GM21786 (cell line): ENCODE measurements at regions not wholly inside any gene's neighbourhood (a gene's known extent, or its start where the extent isn't known, plus 50 kb on each side); places are given as distances from the start of the nearest gene placed in this dataset.

Experiments
- ATAC-seq: cut with Tn5 transposase; IDR thresholded peaks from one replicate; pipeline ENCODE4 v1.9.1; 2021; ENCODE audit not compliant: unreplicated experiment

DNA sequence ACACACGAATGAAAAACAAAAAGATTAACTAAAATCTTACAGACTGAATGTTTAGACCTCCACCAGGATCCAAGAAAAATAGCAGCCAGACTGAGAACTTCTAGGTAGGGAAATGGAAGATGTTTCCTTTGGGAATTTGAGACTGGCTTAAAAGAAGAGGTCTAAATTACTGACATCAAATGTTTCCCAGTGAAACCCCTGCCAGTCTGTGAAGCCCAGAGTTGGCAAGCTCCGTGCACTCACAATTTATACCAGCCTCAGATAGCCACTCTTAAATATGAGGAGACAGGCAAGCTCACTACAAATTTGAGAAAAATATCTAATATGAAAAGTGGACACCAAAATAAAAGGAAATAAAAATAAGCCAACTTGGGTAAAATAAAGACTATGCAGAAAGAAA lies 700.5 kb upstream of the ZNF385D start:
- no peak for ATAC-seq

GRCh38 chr3:22453906-22454535 lies 703.0 kb upstream of the ZNF385D start:
- ATAC-seq = no peak

DNA sequence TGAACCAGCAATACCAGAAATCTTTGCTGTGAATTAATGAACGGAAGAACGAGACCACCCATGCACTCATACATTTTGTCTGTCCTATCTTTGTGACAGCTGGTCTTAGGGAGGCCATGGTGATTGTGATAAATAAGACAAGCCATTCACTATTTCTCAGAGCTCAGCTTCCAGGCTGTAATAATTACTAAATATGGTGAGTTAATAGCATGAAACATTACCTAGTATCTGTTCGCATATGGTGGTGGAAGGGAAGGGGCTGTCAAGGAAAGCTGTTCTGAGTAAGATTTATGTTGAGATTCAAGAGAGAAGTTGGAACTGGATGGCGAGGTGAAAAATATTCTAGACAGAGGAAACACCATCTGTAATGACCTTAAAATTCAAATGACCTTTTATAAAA lies 719.0 kb upstream of the ZNF385D start:
- ATAC-seq = no peak

DNA sequence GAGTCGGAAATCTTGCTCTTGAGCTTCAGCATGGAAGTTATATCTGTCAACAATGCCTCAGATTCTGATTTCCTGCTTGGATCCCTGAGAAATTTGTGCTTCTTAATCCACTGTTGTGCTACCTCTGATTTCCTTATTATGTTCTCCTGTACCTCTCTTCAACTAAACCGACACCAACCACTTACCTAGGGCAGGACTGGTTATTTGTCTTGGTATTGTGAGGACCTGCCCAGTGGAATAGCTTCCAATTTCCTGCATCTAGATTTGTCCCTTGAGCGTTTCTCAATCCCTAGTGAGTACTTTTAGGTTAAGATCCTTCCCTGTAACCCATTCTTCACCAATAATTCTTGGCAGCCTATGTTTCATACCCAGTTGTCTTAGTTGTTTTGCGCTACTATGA lies 720.5 kb upstream of the ZNF385D start:
- no peak for ATAC-seq

GRCh38 chr3:22474706-22475445 lies 723.9 kb upstream of the ZNF385D start:
- no peak for ATAC-seq

GRCh38 chr3:22475665-22476240 lies 724.7 kb upstream of the ZNF385D start:
- no peak for ATAC-seq

GRCh38 chr3:22476976-22477375 lies 726.0 kb upstream of the ZNF385D start:
- no peak for ATAC-seq

- ATAC-seq = no peak
Measured at GRCh38 chr3:22485954-22486353, 717.2 kb upstream of the UBE2E2 start.

DNA sequence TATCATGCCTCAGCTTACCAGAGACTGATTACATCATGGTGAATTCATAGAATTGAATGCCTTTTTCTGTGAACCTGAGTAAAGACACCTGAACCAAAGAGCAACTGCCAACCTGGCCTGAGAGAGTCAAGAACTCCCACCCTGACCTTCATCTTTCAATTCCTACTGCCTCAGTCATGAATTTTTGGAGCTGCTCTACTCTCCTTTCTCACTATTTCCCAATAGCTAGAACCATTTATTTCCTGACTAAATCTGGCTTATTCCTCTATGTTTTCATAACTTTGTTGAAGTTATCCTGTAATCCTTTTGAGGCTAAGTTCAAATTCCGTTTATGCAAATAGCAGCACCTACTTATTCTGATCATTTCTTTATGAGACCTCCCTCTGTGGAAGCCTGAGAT lies 712.4 kb upstream of the UBE2E2 start:
- ATAC-seq = no peak

- ATAC-seq = no peak
Measured at GRCh38 chr3:22491344-22491743, 711.8 kb upstream of the UBE2E2 start.

- ATAC-seq = no peak
Measured at GRCh38 chr3:22492342-22492741, 710.8 kb upstream of the UBE2E2 start.

DNA sequence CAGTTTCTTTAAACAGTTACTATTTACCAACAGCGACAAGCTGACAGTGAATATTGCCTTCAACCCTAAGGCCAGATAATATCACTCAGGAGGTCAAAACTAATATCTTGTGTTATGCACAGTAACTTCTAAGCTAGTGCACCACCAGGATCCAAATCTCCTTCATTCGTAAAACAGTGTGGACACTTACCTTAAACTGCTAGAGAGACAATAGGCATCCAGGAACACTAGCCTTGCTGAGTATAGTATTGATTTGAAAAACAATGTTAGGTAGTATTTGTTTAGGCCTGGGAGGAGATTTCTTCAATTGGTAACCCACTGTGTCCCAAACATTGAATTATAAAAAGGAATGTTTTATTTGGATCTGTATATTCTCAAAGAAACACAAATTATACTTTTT lies 707.9 kb upstream of the UBE2E2 start:
- no peak for ATAC-seq

GRCh38 chr3:22495791-22496190 lies 707.3 kb upstream of the UBE2E2 start:
- ATAC-seq = no peak

DNA sequence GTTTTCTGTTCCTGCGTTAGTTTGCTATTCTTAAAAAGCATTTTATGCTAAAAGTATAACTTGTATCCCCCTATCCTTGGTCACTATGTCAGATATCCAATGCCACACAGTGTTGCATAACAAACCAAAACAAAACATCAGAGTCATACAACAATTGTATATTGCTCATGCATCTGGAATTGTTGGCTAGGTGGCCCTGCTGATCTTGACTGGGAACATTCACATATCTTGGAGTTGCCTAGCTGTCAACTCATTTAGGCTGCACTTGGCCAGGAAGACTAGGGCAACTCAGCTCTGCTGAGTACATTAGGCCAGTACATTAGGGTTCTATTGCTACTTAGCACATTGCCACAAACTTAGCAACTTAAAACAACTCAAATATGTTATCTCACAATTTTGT lies 706.5 kb upstream of the UBE2E2 start:
- no peak for ATAC-seq

GRCh38 chr3:22506871-22507270 lies 696.3 kb upstream of the UBE2E2 start:
- no peak for ATAC-seq

DNA sequence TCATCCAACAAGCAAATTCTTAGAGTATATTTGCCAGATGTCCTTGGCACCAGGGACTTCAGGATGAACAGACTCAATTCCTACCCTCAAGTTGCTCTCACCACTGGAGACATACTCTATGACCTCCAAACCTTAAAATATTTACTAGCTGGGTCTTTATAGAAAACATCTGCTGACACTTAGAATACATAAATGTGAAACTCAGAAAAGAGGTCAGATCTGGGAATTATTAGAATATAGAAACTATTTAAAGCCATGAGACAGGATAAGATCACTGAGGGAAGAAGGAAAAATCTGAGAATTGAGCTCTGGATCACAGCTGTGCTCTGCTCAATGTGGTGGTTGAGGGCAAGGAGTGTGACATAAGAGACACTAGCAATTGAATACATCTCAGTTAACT lies 695.4 kb upstream of the UBE2E2 start:
- no peak for ATAC-seq

DNA sequence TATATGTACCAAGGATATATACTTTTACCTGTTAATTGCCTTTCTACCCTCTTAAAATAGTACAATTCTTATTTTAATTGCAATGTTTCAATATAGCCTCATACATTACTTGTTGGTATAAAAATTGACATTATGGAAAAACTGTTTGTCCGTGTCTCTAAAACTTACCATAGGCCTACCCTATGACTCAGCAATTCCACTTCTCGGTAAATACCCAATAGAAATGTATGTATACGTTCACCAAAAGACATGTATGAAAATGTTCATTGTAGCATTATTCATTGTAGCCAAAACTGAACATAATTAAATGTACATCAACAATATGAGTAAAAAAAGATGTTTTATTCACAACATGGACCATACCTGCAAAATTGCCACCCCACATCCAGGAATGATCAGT lies 679.2 kb upstream of the UBE2E2 start:
- no peak for ATAC-seq

GRCh38 chr3:22526266-22526837 lies 676.8 kb upstream of the UBE2E2 start:
- no peak for ATAC-seq

- no peak for ATAC-seq
Measured at GRCh38 chr3:22536541-22536940, 666.6 kb upstream of the UBE2E2 start.

- ATAC-seq = no peak
Measured at GRCh38 chr3:22537560-22537959, 665.6 kb upstream of the UBE2E2 start.

GRCh38 chr3:22542311-22542710 lies 660.8 kb upstream of the UBE2E2 start:
- no peak for ATAC-seq

DNA sequence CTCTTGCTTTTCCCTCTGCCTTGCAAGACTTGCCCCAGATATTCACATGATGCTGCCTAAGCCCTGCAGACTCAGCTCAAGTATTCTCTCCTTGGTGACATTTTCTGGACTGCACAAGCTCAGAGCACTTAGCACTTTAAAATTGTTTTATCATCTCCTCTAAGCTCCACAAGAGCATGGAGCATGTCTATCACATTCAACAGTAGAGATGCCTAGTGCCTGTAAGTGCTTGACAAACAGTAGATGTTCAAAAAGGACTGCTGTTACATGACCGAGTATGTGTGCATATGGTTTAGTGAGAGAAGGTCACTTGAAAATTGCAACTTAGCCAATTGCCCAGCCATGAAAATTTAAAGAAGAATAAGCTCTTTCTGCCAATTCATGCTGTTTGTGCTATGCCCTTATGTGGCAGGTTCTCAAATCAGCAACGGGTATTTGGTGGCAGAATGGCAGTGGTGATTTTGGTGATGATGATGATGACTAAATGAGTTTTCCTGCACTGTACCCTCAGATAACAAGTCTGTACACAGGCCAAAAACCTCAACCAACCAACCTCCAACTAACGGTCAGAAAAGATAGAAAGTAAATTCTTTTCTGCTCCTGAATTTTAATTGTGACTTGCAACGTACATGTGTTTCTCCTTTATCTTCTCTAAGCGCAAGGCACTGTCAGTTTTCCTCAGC lies 647.2 kb upstream of the UBE2E2 start:
- ATAC-seq = no peak
